HUES6 (cell line): ENCODE measurements at regions not wholly inside any gene's neighbourhood (a gene's known extent, or its start where the extent isn't known, plus 50 kb on each side); places are given as distances from the start of the nearest gene placed in this dataset.

Source experiments
- H3K27ac ChIP-seq: 2 replicates; pipeline ENCODE4 v1.7.0; 2013; ENCODE audit warnings: low read depth, mild to moderate bottlenecking, low read length, inconsistent platforms
- H3K27me3 ChIP-seq: 2 replicates; pipeline ENCODE4 v1.6.1; 2013; ENCODE audit warnings: low read length; ENCODE audit not compliant: control insufficient read depth, insufficient read depth
- H3K36me3 ChIP-seq: 2 replicates; pipeline ENCODE4 v1.6.1; 2013; ENCODE audit warnings: low read length; ENCODE audit not compliant: control insufficient read depth, insufficient read depth
- H3K4me1 ChIP-seq: 2 replicates; pipeline ENCODE4 v1.6.1; 2013; ENCODE audit warnings: low read length; ENCODE audit not compliant: control insufficient read depth, insufficient read depth
- H3K4me3 ChIP-seq: 2 replicates; pipeline ENCODE4 v1.5.1; 2013; ENCODE audit warnings: low read depth, low read length
- H3K9ac ChIP-seq: one replicate; pipeline ENCODE4 v1.6.1; 2013; ENCODE audit warnings: mild to moderate bottlenecking, low read length
- H3K9me3 ChIP-seq: 2 replicates; pipeline ENCODE4 v1.6.1; 2013; ENCODE audit warnings: low read depth, low read length; ENCODE audit not compliant: control insufficient read depth, insufficient read depth

- Histone ChIP-seq H3K4me3 (no peak overlapping the region), H3K9me3 (no peaks in the 10 kb centered on the region), H3K4me1 (no peaks in the 10 kb centered on the region), H3K27me3 (no peaks in the 10 kb centered on the region), H3K27ac (no peak overlapping the region), H3K9ac (no peak overlapping the region), H3K36me3 (no peaks in the 10 kb centered on the region)
Observed at GRCh38 chrX:99857455-99857854, 552.6 kb downstream of the PCDH19 start.

GRCh38 chrX:99833821-99834220, 576.3 kb downstream of the PCDH19 start:
- Histone ChIP-seq H3K9me3 (peaks cover 14% of the 10 kb centered on the region; the same call in 1 of the 2 replicates), H3K27ac (no peak overlapping the region), H3K9ac (no peak overlapping the region), H3K4me1 (no peaks in the 10 kb centered on the region), H3K4me3 (no peak overlapping the region), H3K36me3 (no peaks in the 10 kb centered on the region), H3K27me3 (no peaks in the 10 kb centered on the region)

- H3K27me3 ChIP-seq: no peaks in the 10 kb centered on the region
- H3K4me1 ChIP-seq: no peaks in the 10 kb centered on the region
- no peaks in the 10 kb centered on the region for H3K9me3 ChIP-seq
- no peak overlapping the region for H3K4me3 ChIP-seq
- no peak overlapping the region for H3K9ac ChIP-seq
- no peak overlapping the region for H3K27ac ChIP-seq
- no peaks in the 10 kb centered on the region for H3K36me3 ChIP-seq
Observed at GRCh38 chrX:99820197-99820596, 589.9 kb downstream of the PCDH19 start.

- Histone ChIP-seq H3K4me3 (no peak overlapping the region), H3K27ac (no peak overlapping the region), H3K4me1 (no peaks in the 10 kb centered on the region), H3K9ac (no peak overlapping the region), H3K36me3 (no peaks in the 10 kb centered on the region), H3K9me3 (peaks cover 17% of the 10 kb centered on the region), H3K27me3 (no peaks in the 10 kb centered on the region)
Observed at GRCh38 chrX:99800016-99800415, 610.1 kb downstream of the PCDH19 start.

- Histone ChIP-seq H3K9ac (no peak overlapping the region), H3K27me3 (no peaks in the 10 kb centered on the region), H3K27ac (no peak overlapping the region), H3K36me3 (no peaks in the 10 kb centered on the region), H3K4me1 (no peaks in the 10 kb centered on the region), H3K4me3 (no peak overlapping the region), H3K9me3 (peaks cover 15% of the 10 kb centered on the region)
Observed at GRCh38 chrX:99798936-99799335, 611.1 kb downstream of the PCDH19 start.

- H3K9me3 ChIP-seq: peaks cover 19% of the 10 kb centered on the region
- no peak overlapping the region for H3K27ac ChIP-seq
- H3K4me1 ChIP-seq: no peaks in the 10 kb centered on the region
- H3K4me3 ChIP-seq: no peak overlapping the region
- no peaks in the 10 kb centered on the region for H3K27me3 ChIP-seq
- no peak overlapping the region for H3K9ac ChIP-seq
- H3K36me3 ChIP-seq: no peaks in the 10 kb centered on the region
Observed at GRCh38 chrX:99795495-99795894, 614.6 kb downstream of the PCDH19 start.

GRCh38 chrX:99782516-99783040, 627.5 kb downstream of the PCDH19 start:
- no peak overlapping the region for H3K4me3 ChIP-seq
- H3K9me3 ChIP-seq: no peaks in the 10 kb centered on the region
- H3K27me3 ChIP-seq: no peaks in the 10 kb centered on the region
- H3K9ac ChIP-seq: no peak overlapping the region
- no peaks in the 10 kb centered on the region for H3K36me3 ChIP-seq
- no peaks in the 10 kb centered on the region for H3K4me1 ChIP-seq
- no peak overlapping the region for H3K27ac ChIP-seq

GRCh38 chrX:99777912-99778311, 632.2 kb downstream of the PCDH19 start:
- Histone ChIP-seq H3K27ac (no peak overlapping the region), H3K27me3 (no peaks in the 10 kb centered on the region), H3K9ac (no peak overlapping the region), H3K36me3 (no peaks in the 10 kb centered on the region), H3K4me3 (no peak overlapping the region), H3K4me1 (no peaks in the 10 kb centered on the region), H3K9me3 (no peaks in the 10 kb centered on the region)

- H3K27me3 ChIP-seq: no peaks in the 10 kb centered on the region; the same call in 1 of the 2 replicates
- no peak overlapping the region for H3K4me3 ChIP-seq
- no peak overlapping the region for H3K9ac ChIP-seq
- no peaks in the 10 kb centered on the region for H3K36me3 ChIP-seq
- no peak overlapping the region for H3K27ac ChIP-seq
- no peaks in the 10 kb centered on the region for H3K4me1 ChIP-seq
- peaks cover 22% of the 10 kb centered on the region for H3K9me3 ChIP-seq
Observed at GRCh38 chrX:99761731-99762130, 648.3 kb downstream of the PCDH19 start.

GRCh38 chrX:99752776-99753175, 657.3 kb downstream of the PCDH19 start:
- H3K4me3 ChIP-seq: no peak overlapping the region
- H3K36me3 ChIP-seq: no peaks in the 10 kb centered on the region
- no peak overlapping the region for H3K27ac ChIP-seq
- H3K4me1 ChIP-seq: peaks cover 9% of the 10 kb centered on the region; the same call in 1 of the 2 replicates
- H3K27me3 ChIP-seq: no peaks in the 10 kb centered on the region
- H3K9ac ChIP-seq: no peak overlapping the region
- peaks cover 10% of the 10 kb centered on the region for H3K9me3 ChIP-seq

- H3K4me3 ChIP-seq: no peak overlapping the region
- peaks cover 8% of the 10 kb centered on the region for H3K9me3 ChIP-seq
- no peaks in the 10 kb centered on the region; the same call in 1 of the 2 replicates for H3K27me3 ChIP-seq
- peak overlapping the region; percentile 34; the same call in 1 of the 2 replicates for H3K27ac ChIP-seq
- peaks cover 9% of the 10 kb centered on the region; the same call in 1 of the 2 replicates for H3K4me1 ChIP-seq
- no peak overlapping the region for H3K9ac ChIP-seq
- no peaks in the 10 kb centered on the region for H3K36me3 ChIP-seq
Observed at GRCh38 chrX:99750721-99751120, 659.4 kb downstream of the PCDH19 start.
